SK-N-SH (cell line): ENCODE measurements at regions not wholly inside any gene's neighbourhood (a gene's known extent, or its start where the extent isn't known, plus 50 kb on each side); places are given as distances from the start of the nearest gene placed in this dataset.

ENCODE experiments used
- CTCF ChIA-PET: fragments of 300-600, 350-600 bp; formaldehyde crosslinking; extraction: SDS; loops from one replicate; lab custom pipeline; 2021; lab: Yijun Ruan, JAX
- POLR2A ChIA-PET: fragments of 350-600 bp; sonication (Branson Sonifier 250); formaldehyde crosslinking; extraction: SDS; loops from one replicate; lab custom pipeline; 2020; ENCODE audit warnings: antibody characterized with exemption, inconsistent platforms; lab: Yijun Ruan, JAX
- DNase-seq: peaks from one replicate; pipeline ENCODE4 v3.0.0; 2012
- H2AFZ ChIP-seq: fragments of 200-600 bp; sonication (generic); 2 replicates; pipeline ENCODE4 v1.8.1; 2016; ENCODE audit warnings: antibody characterized with exemption, mild to moderate bottlenecking, low read depth
- H3F3A ChIP-seq: fragments of 200-600 bp; sonication (generic); replicated peaks from 2 replicates; pipeline ENCODE3; 2016; ENCODE audit warnings: antibody characterized with exemption, mild to moderate bottlenecking; ENCODE audit not compliant: insufficient read depth
- H3K27ac ChIP-seq, 2 experiments: fragments of 200-500 bp in 1 of 2; fragments of 200-600 bp in 1 of 2; sonication (Bioruptor generic) in 1 of 2; sonication (generic), shearing (Covaris generic) in 1 of 2; 2 replicates each; pipeline versions ENCODE4 v1.5.1 to v1.6.1; 2014 to 2016; ENCODE audit warnings: low read depth in 2 of 2, inconsistent platforms in 1 of 2, low read length in 1 of 2, mild to moderate bottlenecking in 1 of 2, mixed read lengths in 1 of 2
- H3K27me3 ChIP-seq: fragments of 200-600 bp; sonication (generic), shearing (Covaris generic); 2 replicates; pipeline ENCODE4 v1.6.1; 2016; ENCODE audit warnings: mixed run types; ENCODE audit not compliant: insufficient read depth
- H3K36me3 ChIP-seq, 2 experiments: fragments of 200-500 bp in 1 of 2; fragments of 200-600 bp in 1 of 2; sonication (Bioruptor generic) in 1 of 2; sonication (generic) in 1 of 2; replicated peaks in 1 of 2; 2 replicates each; pipeline versions ENCODE3 to v1.5.1; 2014 to 2016; ENCODE audit warnings: low read length in 1 of 2, mild to moderate bottlenecking in 1 of 2; ENCODE audit not compliant: insufficient read depth in 2 of 2, control insufficient read depth in 1 of 2
- H3K4me1 ChIP-seq, 2 experiments: fragments of 200-500 bp in 1 of 2; fragments of 200-600 bp in 1 of 2; sonication (Bioruptor generic) in 1 of 2; sonication (generic), shearing (Covaris generic) in 1 of 2; 2 replicates each; pipeline versions ENCODE4 v1.5.1 to v1.6.1; 2014 to 2016; ENCODE audit warnings: low read depth in 1 of 2, low read length in 1 of 2, mixed run types in 1 of 2; ENCODE audit not compliant: insufficient read depth in 2 of 2, control insufficient read depth in 1 of 2
- H3K4me2 ChIP-seq: fragments of 200-600 bp; sonication (generic), shearing (Covaris generic); 2 replicates; pipeline ENCODE4 v1.6.1; 2017; ENCODE audit warnings: mixed run types
- H3K4me3 ChIP-seq, 2 experiments: fragments of 200-500 bp in 1 of 2; fragments of 200-600 bp in 1 of 2; sonication (Bioruptor generic) in 1 of 2; sonication (generic), shearing (Covaris generic) in 1 of 2; 2 replicates each; pipeline versions ENCODE4 v1.5.1 to v1.8.1; 2014 to 2016; ENCODE audit warnings: low read depth in 2 of 2, inconsistent platforms in 1 of 2, low read length in 1 of 2, mild to moderate bottlenecking in 1 of 2, mixed read lengths in 1 of 2, moderate library complexity in 1 of 2
- H3K79me2 ChIP-seq: fragments of 200-600 bp; sonication (generic); 2 replicates; pipeline ENCODE4 v1.8.1; 2017; ENCODE audit warnings: mild to moderate bottlenecking; ENCODE audit not compliant: insufficient read depth
- H3K9ac ChIP-seq: fragments of 200-600 bp; sonication (generic); 2 replicates; pipeline ENCODE4 v1.6.1; 2017; ENCODE audit warnings: mixed run types
- H3K9me2 ChIP-seq: fragments of 200-600 bp; sonication (generic); 2 replicates; pipeline ENCODE4 v1.6.1; 2017; ENCODE audit warnings: mixed run types
- H3K9me3 ChIP-seq: fragments of 200-600 bp; sonication (generic); 2 replicates; pipeline ENCODE4 v1.6.1; 2017; ENCODE audit warnings: mixed run types, mild to moderate bottlenecking, moderate library complexity
- H4K20me1 ChIP-seq: fragments of 200-600 bp; sonication (generic); 2 replicates; pipeline ENCODE4 v1.6.1; 2017; ENCODE audit warnings: mild to moderate bottlenecking, mixed run types; ENCODE audit not compliant: insufficient read depth
- ELF1 ChIP-seq: IDR thresholded peaks from 2 replicates; pipeline ENCODE4 v1.4.0; 2012
- GABPA ChIP-seq: IDR thresholded peaks from 2 replicates; pipeline ENCODE4 v1.4.0; 2012; ENCODE audit warnings: low read depth, mild to moderate bottlenecking
- NFIC ChIP-seq: IDR thresholded peaks from 2 replicates; pipeline ENCODE4 v1.4.0; 2012; ENCODE audit warnings: borderline replicate concordance
- POLR2AphosphoS5 ChIP-seq: IDR thresholded peaks from 2 replicates; pipeline ENCODE4 v1.6.1; 2012; ENCODE audit warnings: low read depth, low read length
- RCOR1 ChIP-seq: fragments of 150-350 bp; IDR thresholded peaks from 2 replicates; pipeline ENCODE4 v1.6.1; 2017; ENCODE audit warnings: antibody characterized with exemption, low read length
- REST ChIP-seq: IDR thresholded peaks from 2 replicates; pipeline ENCODE4 v1.6.1; 2012; ENCODE audit warnings: mild to moderate bottlenecking, low read depth, low read length, moderate library complexity
- RFX5 ChIP-seq: IDR thresholded peaks from 2 replicates; pipeline ENCODE4 v1.6.1; 2012; ENCODE audit warnings: mild to moderate bottlenecking, improper control_type of control experiment, low read length
- SIN3A ChIP-seq: IDR thresholded peaks from 2 replicates; pipeline ENCODE4 v1.6.1; 2012; ENCODE audit warnings: low read depth, mild to moderate bottlenecking, low read length, moderate library complexity, borderline replicate concordance
- TCF12 ChIP-seq: IDR thresholded peaks from 2 replicates; pipeline ENCODE4 v1.4.0; 2012
- USF1 ChIP-seq: IDR thresholded peaks from 2 replicates; pipeline ENCODE4 v1.4.0; 2012; ENCODE audit warnings: low read depth, borderline replicate concordance
- WGBS: methylation state at CpG from one replicate; pipeline ENCODE4 v1.1.6; 2017; ENCODE audit warnings: low lambda C conversion rate; 5-methylcytosine and 5-hydroxymethylcytosine counted together

GRCh38 chr14:85301506-85301905, 228.4 kb upstream of the FLRT2 start:
- Histone ChIP-seq H3K79me2 (no peaks in the 10 kb centered on the region), H3F3A (no peaks in the 10 kb centered on the region), H3K9me2 (no peaks in the 10 kb centered on the region), H3K9me3 (no peaks in the 10 kb centered on the region), H3K4me1 (no peaks in the 10 kb centered on the region), H4K20me1 (no peaks in the 10 kb centered on the region), H3K36me3 (no peaks in the 10 kb centered on the region), H3K9ac (no peak overlapping the region), H3K4me3 (no peak overlapping the region), H3K27me3 (no peaks in the 10 kb centered on the region), H3K27ac (no peak overlapping the region), H2AFZ (no peak overlapping the region), H3K4me2 (no peak overlapping the region)
- no peak for TF ChIP-seq RCOR1
- no peak for TF ChIP-seq GABPA
- TF ChIP-seq SIN3A = no peak
- CTCF ChIA-PET = no interaction called here
- POLR2A ChIA-PET = no interaction called here
- WGBS = 21% methylated on average over 4 of the region's 4 CpGs
- no peak for DNase-seq

- WGBS = 59% methylated on average over 3 of the region's 3 CpGs
- POLR2A ChIA-PET = no interaction called here
- Histone ChIP-seq H3K4me3 (no peak overlapping the region), H3K27ac (no peak overlapping the region), H3K9me2 (no peaks in the 10 kb centered on the region), H3K4me2 (no peak overlapping the region), H3K79me2 (no peaks in the 10 kb centered on the region), H4K20me1 (no peaks in the 10 kb centered on the region), H3F3A (no peaks in the 10 kb centered on the region), H3K27me3 (no peaks in the 10 kb centered on the region), H2AFZ (no peak overlapping the region; the same call in 1 of the 2 replicates), H3K9ac (no peak overlapping the region), H3K9me3 (no peaks in the 10 kb centered on the region), H3K36me3 (no peaks in the 10 kb centered on the region), H3K4me1 (no peaks in the 10 kb centered on the region)
- DNase-seq = no peak
- CTCF ChIA-PET = no interaction called here
- no peak for TF ChIP-seq TCF12
- no peak for TF ChIP-seq REST
Measured at GRCh38 chr14:85306024-85306423, 223.9 kb upstream of the FLRT2 start.

GRCh38 chr14:85308531-85309300, 221.2 kb upstream of the FLRT2 start:
- H3K4me2 ChIP-seq = 0 out of 2 replicates have a peak overlapping the region, but pooled peaks have one; percentile 38
- H2AFZ ChIP-seq = peak overlapping the region; percentile 71; the same call in 1 of the 2 replicates
- H3K4me1 ChIP-seq = no peaks in the 10 kb centered on the region; a peak in 1 of 4 replicates
- no peak for TF ChIP-seq RFX5
- TF ChIP-seq POLR2AphosphoS5 = no peak
- no peak for TF ChIP-seq ELF1
- no peak for TF ChIP-seq NFIC
- no peak for TF ChIP-seq USF1
- TF ChIP-seq, all 33 proteins: peak for 0
- Histone ChIP-seq H3K9ac (no peak overlapping the region), H4K20me1 (no peaks in the 10 kb centered on the region), H3K4me3 (no peak overlapping the region), H3K79me2 (no peaks in the 10 kb centered on the region), H3K9me3 (no peaks in the 10 kb centered on the region), H3K36me3 (no peaks in the 10 kb centered on the region), H3K27me3 (no peaks in the 10 kb centered on the region), H3F3A (no peaks in the 10 kb centered on the region), H3K27ac (no peak overlapping the region), H3K9me2 (no peaks in the 10 kb centered on the region)
- ChIA-PET CTCF (no interaction called here), POLR2A (no interaction called here)
- 14% methylated on average over 8 of the region's 8 CpGs for WGBS
- DNase-seq = no peak
